Skin of body (tissue), 1 donor: ENCODE measurements at regions not wholly inside any gene's neighbourhood (a gene's known extent, or its start where the extent isn't known, plus 50 kb on each side); places are given as distances from the start of the nearest gene placed in this dataset.

Experiments used
- DNase-seq: peaks from one replicate; lab custom pipeline; 2025; lab: John Stamatoyannopoulos, UW

DNA sequence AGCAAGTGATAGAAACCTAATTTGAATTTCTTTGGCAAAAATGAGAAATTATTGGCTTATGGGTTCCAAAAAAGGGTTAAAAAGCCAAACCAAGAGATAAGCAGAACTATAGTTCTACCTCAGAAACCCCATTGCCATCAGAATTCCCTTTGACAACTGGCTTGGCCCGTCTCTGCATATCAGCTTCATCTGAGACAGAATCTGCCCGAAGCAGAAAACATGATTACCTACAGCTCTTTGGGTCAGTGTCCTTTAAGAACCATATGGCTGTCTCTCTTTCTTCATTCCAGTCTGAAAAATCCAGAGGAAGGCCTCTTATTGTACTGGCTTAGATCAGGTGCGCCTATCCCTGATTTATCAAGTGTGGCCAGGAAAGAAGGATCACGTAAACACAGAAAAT lies 49.8 kb upstream of the AGPS start:
- DNase-seq, result no peak
